ENCODE measurements at regions not wholly inside any gene's neighbourhood (a gene's known extent, or its start where the extent isn't known, plus 50 kb on each side); places are given as distances from the start of the nearest gene placed in this dataset.
A peak's percentile ranks its signal among the peaks of the same experiment; 100 is the strongest.

DNA sequence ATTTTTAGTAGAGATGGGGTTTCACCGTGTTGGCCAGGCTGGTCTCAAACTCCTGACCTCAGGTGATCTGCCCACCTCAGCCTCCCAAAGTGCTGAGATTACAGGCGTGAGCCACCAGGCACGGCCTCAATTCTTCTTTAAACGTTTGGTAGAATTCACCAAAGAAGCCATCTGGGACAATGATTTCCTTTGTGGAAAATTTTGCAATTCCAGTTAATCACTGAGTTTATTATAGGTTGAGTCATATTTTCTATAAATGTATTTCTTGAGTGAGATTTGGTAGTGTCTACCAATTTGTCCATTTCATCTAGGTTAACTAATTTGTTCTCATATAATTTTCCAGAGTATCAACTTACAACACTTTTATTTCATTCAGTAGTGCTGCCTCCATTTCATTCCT lies 683.9 kb upstream of the TMEM132C start:
- Histone ChIP-seq H3K27me3 (ENCODE audit: insufficient read depth, low read length) (no peaks in the 10 kb centered on the region), H3K4me3 (ENCODE audit: low read length) (no peak overlapping the region), H3K9me3 (ENCODE audit: insufficient read depth, low read depth, low read length) (no peaks in the 10 kb centered on the region), H3K27ac (ENCODE audit: low read length) (no peak overlapping the region), H3K36me3 (ENCODE audit: insufficient read depth, low read depth, low read length) (no peaks in the 10 kb centered on the region), H3K9ac (ENCODE audit: low read depth, low read length) (no peak overlapping the region), H3K4me1 (ENCODE audit: insufficient read depth, low read length) (peaks cover 3% of the 10 kb centered on the region; the same call in 1 of the 2 replicates)

DNA sequence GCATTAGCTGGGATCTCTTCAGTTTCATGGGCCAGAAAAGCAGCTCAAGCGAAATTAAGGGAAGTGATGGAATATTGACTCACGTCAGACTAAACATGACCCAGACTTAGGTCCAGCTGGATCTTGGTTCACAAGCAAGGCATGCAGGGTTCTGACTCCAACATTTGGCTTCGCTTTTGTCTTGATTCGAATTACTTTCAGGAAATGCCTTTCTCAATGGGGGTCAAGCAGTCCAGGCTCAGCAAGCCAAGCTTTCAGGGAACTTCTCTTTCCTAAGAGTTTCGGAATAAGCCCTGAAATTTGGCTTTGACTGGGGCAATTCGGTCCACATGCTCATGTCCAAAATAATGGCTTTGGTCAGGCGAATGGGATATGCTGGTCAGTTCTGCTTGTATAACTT lies 678.7 kb upstream of the TMEM132C start:
- no peak overlapping the region; the same call in 1 of the 2 replicates for H3K9ac ChIP-seq (ENCODE audit: low read depth, low read length)
- H3K4me3 ChIP-seq (ENCODE audit: low read length): no peak overlapping the region
- peaks cover 19% of the 10 kb centered on the region for H3K4me1 ChIP-seq (ENCODE audit: insufficient read depth, low read length)
- H3K27ac ChIP-seq (ENCODE audit: low read length): no peak overlapping the region
- no peaks in the 10 kb centered on the region for H3K36me3 ChIP-seq (ENCODE audit: insufficient read depth, low read depth, low read length)
- no peaks in the 10 kb centered on the region for H3K27me3 ChIP-seq (ENCODE audit: insufficient read depth, low read length)
- no peaks in the 10 kb centered on the region for H3K9me3 ChIP-seq (ENCODE audit: insufficient read depth, low read depth, low read length)

DNA sequence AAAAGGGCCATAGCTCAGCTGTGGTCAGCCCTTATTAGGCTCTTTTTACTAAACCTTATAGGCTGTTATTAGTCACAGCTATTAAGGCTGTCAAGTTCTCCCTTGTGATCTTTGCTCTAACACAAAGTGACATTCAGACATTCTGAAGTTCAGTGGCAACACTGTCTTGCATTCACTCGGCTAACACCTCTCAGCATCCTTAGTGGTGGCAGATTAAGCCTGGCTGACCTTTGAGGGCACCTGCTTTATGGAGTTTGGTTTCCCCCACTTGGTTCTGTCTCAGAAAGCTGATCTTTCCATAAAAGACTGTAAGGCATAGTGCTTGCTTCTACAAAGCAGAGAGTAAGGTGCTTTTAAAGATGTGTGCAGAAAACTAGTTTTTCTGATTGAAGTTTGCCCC lies 677.4 kb upstream of the TMEM132C start:
- no peaks in the 10 kb centered on the region for H3K27me3 ChIP-seq (ENCODE audit: insufficient read depth, low read length)
- H3K36me3 ChIP-seq (ENCODE audit: insufficient read depth, low read depth, low read length): no peaks in the 10 kb centered on the region
- no peak overlapping the region for H3K4me3 ChIP-seq (ENCODE audit: low read length)
- H3K4me1 ChIP-seq (ENCODE audit: insufficient read depth, low read length): peaks cover 27% of the 10 kb centered on the region
- H3K9ac ChIP-seq (ENCODE audit: low read depth, low read length): no peak overlapping the region
- no peaks in the 10 kb centered on the region for H3K9me3 ChIP-seq (ENCODE audit: insufficient read depth, low read depth, low read length)
- H3K27ac ChIP-seq (ENCODE audit: low read length): no peak overlapping the region

GRCh38 chr12:127590868-127591267 lies 676.1 kb upstream of the TMEM132C start:
- H3K27me3 ChIP-seq (ENCODE audit: insufficient read depth, low read length): no peaks in the 10 kb centered on the region
- H3K36me3 ChIP-seq (ENCODE audit: insufficient read depth, low read depth, low read length): no peaks in the 10 kb centered on the region
- H3K27ac ChIP-seq (ENCODE audit: low read length): no peak overlapping the region
- no peak overlapping the region for H3K9ac ChIP-seq (ENCODE audit: low read depth, low read length)
- no peak overlapping the region for H3K4me3 ChIP-seq (ENCODE audit: low read length)
- H3K4me1 ChIP-seq (ENCODE audit: insufficient read depth, low read length): peaks cover 38% of the 10 kb centered on the region
- H3K9me3 ChIP-seq (ENCODE audit: insufficient read depth, low read depth, low read length): no peaks in the 10 kb centered on the region

- no peak overlapping the region for H3K27ac ChIP-seq (ENCODE audit: low read length)
- H3K4me1 ChIP-seq (ENCODE audit: insufficient read depth, low read length): peaks cover 38% of the 10 kb centered on the region
- H3K9me3 ChIP-seq (ENCODE audit: insufficient read depth, low read depth, low read length): no peaks in the 10 kb centered on the region
- no peak overlapping the region for H3K9ac ChIP-seq (ENCODE audit: low read depth, low read length)
- no peaks in the 10 kb centered on the region for H3K27me3 ChIP-seq (ENCODE audit: insufficient read depth, low read length)
- H3K4me3 ChIP-seq (ENCODE audit: low read length): no peak overlapping the region
- no peaks in the 10 kb centered on the region for H3K36me3 ChIP-seq (ENCODE audit: insufficient read depth, low read depth, low read length)
These were observed 674.7 kb upstream of the TMEM132C start for GRCh38 chr12:127592245-127592644.

DNA sequence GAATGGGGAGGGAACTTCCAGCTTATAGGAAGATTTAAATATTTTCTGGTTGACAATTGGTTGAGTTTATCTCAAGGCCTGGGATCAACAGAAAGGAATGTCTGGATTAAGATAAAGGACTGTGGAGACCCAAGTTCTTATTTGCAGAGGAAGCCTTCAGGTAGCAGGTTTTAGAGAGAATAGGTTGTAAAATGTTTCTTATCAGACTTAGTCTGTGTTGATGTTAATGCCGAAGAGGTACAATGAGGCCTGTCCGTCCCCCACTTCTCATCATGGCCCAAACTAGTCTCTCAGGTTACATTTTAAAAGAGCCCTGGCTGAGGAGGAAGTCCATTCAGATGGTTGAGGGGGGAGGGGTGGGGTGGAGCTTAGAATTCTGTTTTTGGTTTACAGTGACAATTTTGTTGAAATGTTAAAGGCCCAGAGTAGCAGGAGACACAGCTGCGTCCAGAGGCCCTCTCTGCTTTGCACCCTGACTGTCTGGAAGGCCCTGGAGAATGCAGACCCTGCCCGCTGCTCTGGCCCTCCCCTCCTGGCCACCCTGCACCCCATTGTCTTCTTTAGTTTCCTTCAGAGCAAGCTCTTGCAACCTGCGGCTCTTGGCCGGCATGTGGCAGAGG lies 672.5 kb upstream of the TMEM132C start:
- Histone ChIP-seq H3K9ac (ENCODE audit: low read depth, low read length) (peak overlapping the region; percentile 61; the same call in 1 of the 2 replicates), H3K4me1 (ENCODE audit: insufficient read depth, low read length) (peaks cover 31% of the 10 kb centered on the region), H3K36me3 (ENCODE audit: insufficient read depth, low read depth, low read length) (no peaks in the 10 kb centered on the region), H3K27ac (ENCODE audit: low read length) (peak overlapping the region; percentile 94), H3K4me3 (ENCODE audit: low read length) (peak overlapping the region; percentile 23; the same call in 1 of the 2 replicates), H3K9me3 (ENCODE audit: insufficient read depth, low read depth, low read length) (no peaks in the 10 kb centered on the region), H3K27me3 (ENCODE audit: insufficient read depth, low read length) (no peaks in the 10 kb centered on the region)

DNA sequence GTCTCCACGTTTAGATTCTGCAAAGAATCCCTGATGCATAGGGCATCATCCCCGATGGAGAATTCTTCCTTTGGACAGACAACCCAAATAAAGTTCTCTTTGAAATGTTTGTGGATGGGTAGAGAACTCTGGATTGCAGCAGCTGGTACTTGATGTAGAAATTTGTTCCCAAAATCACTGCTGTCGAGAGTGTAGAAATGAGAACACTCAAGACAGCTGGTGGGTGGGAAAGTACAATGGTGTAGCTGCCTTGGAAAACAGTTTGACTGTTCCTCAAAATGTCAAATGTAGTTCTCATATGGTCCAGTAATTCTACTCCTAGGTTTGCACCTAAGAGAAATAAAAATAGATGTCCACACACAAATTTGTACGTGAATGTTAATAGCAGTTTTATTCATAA lies 671.5 kb upstream of the TMEM132C start:
- no peaks in the 10 kb centered on the region for H3K9me3 ChIP-seq (ENCODE audit: insufficient read depth, low read depth, low read length)
- peak overlapping the region; percentile 61; the same call in 1 of the 2 replicates for H3K9ac ChIP-seq (ENCODE audit: low read depth, low read length)
- H3K4me3 ChIP-seq (ENCODE audit: low read length): peak overlapping the region; percentile 15; the same call in 1 of the 2 replicates
- no peaks in the 10 kb centered on the region for H3K36me3 ChIP-seq (ENCODE audit: insufficient read depth, low read depth, low read length)
- H3K27ac ChIP-seq (ENCODE audit: low read length): peak overlapping the region; percentile 94
- H3K27me3 ChIP-seq (ENCODE audit: insufficient read depth, low read length): no peaks in the 10 kb centered on the region
- H3K4me1 ChIP-seq (ENCODE audit: insufficient read depth, low read length): peaks cover 34% of the 10 kb centered on the region

GRCh38 chr12:127596891-127597290 lies 670.1 kb upstream of the TMEM132C start:
- Histone ChIP-seq H3K4me1 (ENCODE audit: insufficient read depth, low read length) (peaks cover 28% of the 10 kb centered on the region; the same call in 1 of the 2 replicates), H3K27me3 (ENCODE audit: insufficient read depth, low read length) (no peaks in the 10 kb centered on the region), H3K4me3 (ENCODE audit: low read length) (no peak overlapping the region), H3K27ac (ENCODE audit: low read length) (no peak overlapping the region), H3K36me3 (ENCODE audit: insufficient read depth, low read depth, low read length) (no peaks in the 10 kb centered on the region), H3K9ac (ENCODE audit: low read depth, low read length) (no peak overlapping the region), H3K9me3 (ENCODE audit: insufficient read depth, low read depth, low read length) (no peaks in the 10 kb centered on the region)

- no peak overlapping the region for H3K27ac ChIP-seq (ENCODE audit: low read length)
- peaks cover 14% of the 10 kb centered on the region; the same call in 1 of the 2 replicates for H3K4me1 ChIP-seq (ENCODE audit: insufficient read depth, low read length)
- no peaks in the 10 kb centered on the region for H3K27me3 ChIP-seq (ENCODE audit: insufficient read depth, low read length)
- H3K9ac ChIP-seq (ENCODE audit: low read depth, low read length): no peak overlapping the region
- H3K36me3 ChIP-seq (ENCODE audit: insufficient read depth, low read depth, low read length): no peaks in the 10 kb centered on the region
- no peak overlapping the region for H3K4me3 ChIP-seq (ENCODE audit: low read length)
- no peaks in the 10 kb centered on the region for H3K9me3 ChIP-seq (ENCODE audit: insufficient read depth, low read depth, low read length)
These were observed 667.5 kb upstream of the TMEM132C start for GRCh38 chr12:127599436-127599835.

DNA sequence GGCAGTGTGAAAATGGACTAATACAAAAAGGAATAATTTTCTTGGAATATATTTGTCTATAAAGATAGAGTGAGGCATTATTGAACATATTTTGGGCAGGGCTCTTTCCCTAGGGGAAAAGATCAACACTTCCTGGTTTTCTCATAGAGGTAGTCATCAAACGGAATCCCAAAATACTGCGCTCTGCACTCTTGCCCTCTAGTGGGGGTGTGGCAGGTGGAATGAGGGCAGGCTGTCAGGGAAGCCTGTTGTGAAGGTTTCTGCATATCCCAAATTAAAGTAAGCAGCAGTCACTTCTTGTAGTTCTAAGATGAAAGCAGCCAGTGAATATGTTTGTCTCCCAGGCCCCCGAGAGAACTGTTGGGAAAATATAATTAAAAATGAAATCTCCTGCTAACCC lies 666.8 kb upstream of the TMEM132C start:
- Histone ChIP-seq H3K27ac (ENCODE audit: low read length) (no peak overlapping the region), H3K36me3 (ENCODE audit: insufficient read depth, low read depth, low read length) (no peaks in the 10 kb centered on the region), H3K27me3 (ENCODE audit: insufficient read depth, low read length) (no peaks in the 10 kb centered on the region), H3K9ac (ENCODE audit: low read depth, low read length) (no peak overlapping the region), H3K4me1 (ENCODE audit: insufficient read depth, low read length) (peaks cover 8% of the 10 kb centered on the region; the same call in 1 of the 2 replicates), H3K4me3 (ENCODE audit: low read length) (no peak overlapping the region), H3K9me3 (ENCODE audit: insufficient read depth, low read depth, low read length) (no peaks in the 10 kb centered on the region)

DNA sequence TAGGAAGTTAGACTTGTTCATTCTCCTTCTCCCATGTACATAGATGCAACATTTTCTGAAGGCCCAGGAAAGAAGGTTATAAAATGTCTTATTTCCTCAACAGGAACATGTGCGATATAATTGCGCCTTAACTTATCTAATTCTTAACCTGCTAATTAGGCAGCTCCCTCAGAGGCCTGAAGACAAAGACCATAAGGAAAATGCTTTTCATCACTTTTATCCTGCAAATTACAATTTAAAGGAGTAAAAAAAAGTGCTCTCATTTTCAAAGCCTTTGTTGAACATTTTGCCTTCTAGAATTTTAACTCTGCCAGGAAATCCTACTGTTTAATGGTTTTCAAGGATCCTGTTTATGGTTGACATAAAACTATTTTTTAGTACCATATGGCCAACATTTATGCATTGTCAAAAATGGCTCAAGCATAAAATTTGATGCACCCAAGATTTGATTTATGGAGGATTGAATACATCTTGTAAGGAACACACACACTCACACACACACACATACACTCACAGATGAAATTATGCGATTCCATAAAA lies 660.4 kb upstream of the TMEM132C start:
- no peaks in the 10 kb centered on the region for H3K36me3 ChIP-seq (ENCODE audit: insufficient read depth, low read depth, low read length)
- H3K27ac ChIP-seq (ENCODE audit: low read length): no peak overlapping the region
- no peaks in the 10 kb centered on the region for H3K27me3 ChIP-seq (ENCODE audit: insufficient read depth, low read length)
- H3K9me3 ChIP-seq (ENCODE audit: insufficient read depth, low read depth, low read length): no peaks in the 10 kb centered on the region
- H3K9ac ChIP-seq (ENCODE audit: low read depth, low read length): no peak overlapping the region
- H3K4me3 ChIP-seq (ENCODE audit: low read length): no peak overlapping the region
- H3K4me1 ChIP-seq (ENCODE audit: insufficient read depth, low read length): peaks cover 10% of the 10 kb centered on the region; the same call in 1 of the 2 replicates

- H3K27me3 ChIP-seq (ENCODE audit: insufficient read depth, low read length): no peaks in the 10 kb centered on the region
- H3K9me3 ChIP-seq (ENCODE audit: insufficient read depth, low read depth, low read length): no peaks in the 10 kb centered on the region
- no peak overlapping the region for H3K4me3 ChIP-seq (ENCODE audit: low read length)
- no peak overlapping the region for H3K9ac ChIP-seq (ENCODE audit: low read depth, low read length)
- H3K27ac ChIP-seq (ENCODE audit: low read length): no peak overlapping the region
- H3K4me1 ChIP-seq (ENCODE audit: insufficient read depth, low read length): peaks cover 10% of the 10 kb centered on the region; the same call in 1 of the 2 replicates
- H3K36me3 ChIP-seq (ENCODE audit: insufficient read depth, low read depth, low read length): no peaks in the 10 kb centered on the region
These were observed 659.7 kb upstream of the TMEM132C start for GRCh38 chr12:127607146-127607725.

All from iPS-20b (cell line).